Smooth muscle cell (in vitro differentiated cells): ENCODE measurements at regions not wholly inside any gene's neighbourhood (a gene's known extent, or its start where the extent isn't known, plus 50 kb on each side); places are given as distances from the start of the nearest gene placed in this dataset.

Experiments
- DNase-seq: peaks from one replicate; lab custom pipeline; 2025; ENCODE audit not compliant: unreplicated experiment; lab: John Stamatoyannopoulos, UW
- H2AFZ ChIP-seq: fragments of 200-600 bp; sonication (generic); 2 replicates; pipeline ENCODE4 v1.6.0; 2016; ENCODE audit warnings: antibody characterized with exemption, low read depth, mild to moderate bottlenecking
- H3F3A ChIP-seq: fragments of 200-600 bp; sonication (generic); 2 replicates; pipeline ENCODE4 v1.6.0; 2017; ENCODE audit warnings: antibody characterized with exemption, low read depth
- H3K27ac ChIP-seq: fragments of 200-600 bp; sonication (generic); 2 replicates; pipeline ENCODE4 v1.5.1; 2016; ENCODE audit warnings: low read depth, mild to moderate bottlenecking
- H3K27me3 ChIP-seq: fragments of 200-600 bp; sonication (generic); 2 replicates; pipeline ENCODE4 v1.6.1; 2016; ENCODE audit warnings: low read depth, mild to moderate bottlenecking
- H3K36me3 ChIP-seq: fragments of 200-600 bp; sonication (generic); 2 replicates; pipeline ENCODE4 v1.5.1; 2016; ENCODE audit warnings: low read depth
- H3K4me1 ChIP-seq: fragments of 200-600 bp; sonication (generic); 2 replicates; pipeline ENCODE4 v1.5.1; 2016; ENCODE audit warnings: low read depth
- H3K4me2 ChIP-seq: fragments of 200-600 bp; sonication (generic); 2 replicates; pipeline ENCODE4 v1.6.0; 2016; ENCODE audit warnings: mild to moderate bottlenecking
- H3K4me3 ChIP-seq: fragments of 200-600 bp; sonication (generic); 2 replicates; pipeline ENCODE4 v1.5.1; 2016; ENCODE audit warnings: mild to moderate bottlenecking
- H3K79me2 ChIP-seq: fragments of 200-600 bp; sonication (generic); 2 replicates; pipeline ENCODE4 v1.6.0; 2016; ENCODE audit warnings: low read depth, mild to moderate bottlenecking
- H3K9ac ChIP-seq: fragments of 200-600 bp; sonication (generic); 2 replicates; pipeline ENCODE4 v1.6.0; 2016; ENCODE audit warnings: low read depth
- H3K9me3 ChIP-seq: fragments of 200-600 bp; sonication (generic); replicated peaks from 2 replicates; pipeline ENCODE4 v1.5.1; 2016; ENCODE audit warnings: low read depth
- H4K20me1 ChIP-seq: fragments of 200-600 bp; sonication (generic); 2 replicates; pipeline ENCODE4 v1.6.0; 2016; ENCODE audit warnings: low read depth
- CTCF ChIP-seq: fragments of 200-600 bp; sonication (generic); IDR thresholded peaks from 2 replicates; pipeline ENCODE4 v1.5.1; 2017; ENCODE audit warnings: borderline replicate concordance, mild to moderate bottlenecking, antibody characterized with exemption; ENCODE audit not compliant: insufficient read depth, poor library complexity, severe bottlenecking
- whole genome bisulfite sequencing: methylation state at CpG from one replicate; pipeline ENCODE4 v1.1.7; 2016; ENCODE audit warnings: low lambda C conversion rate; 5-methylcytosine and 5-hydroxymethylcytosine counted together

GRCh38 chr4:36523182-36523581, 241.8 kb downstream of the DTHD1 start:
- no peak for TF ChIP-seq CTCF
- Histone ChIP-seq H3K79me2 (no peaks in the 10 kb centered on the region), H3K27me3 (no peaks in the 10 kb centered on the region), H4K20me1 (no peaks in the 10 kb centered on the region), H2AFZ (no peak overlapping the region), H3K36me3 (no peaks in the 10 kb centered on the region), H3K27ac (no peak overlapping the region), H3F3A (no peaks in the 10 kb centered on the region), H3K9ac (no peak overlapping the region), H3K4me2 (no peak overlapping the region), H3K9me3 (peaks cover 4% of the 10 kb centered on the region), H3K4me3 (no peak overlapping the region), H3K4me1 (no peaks in the 10 kb centered on the region)
- no peak for DNase-seq

DNA sequence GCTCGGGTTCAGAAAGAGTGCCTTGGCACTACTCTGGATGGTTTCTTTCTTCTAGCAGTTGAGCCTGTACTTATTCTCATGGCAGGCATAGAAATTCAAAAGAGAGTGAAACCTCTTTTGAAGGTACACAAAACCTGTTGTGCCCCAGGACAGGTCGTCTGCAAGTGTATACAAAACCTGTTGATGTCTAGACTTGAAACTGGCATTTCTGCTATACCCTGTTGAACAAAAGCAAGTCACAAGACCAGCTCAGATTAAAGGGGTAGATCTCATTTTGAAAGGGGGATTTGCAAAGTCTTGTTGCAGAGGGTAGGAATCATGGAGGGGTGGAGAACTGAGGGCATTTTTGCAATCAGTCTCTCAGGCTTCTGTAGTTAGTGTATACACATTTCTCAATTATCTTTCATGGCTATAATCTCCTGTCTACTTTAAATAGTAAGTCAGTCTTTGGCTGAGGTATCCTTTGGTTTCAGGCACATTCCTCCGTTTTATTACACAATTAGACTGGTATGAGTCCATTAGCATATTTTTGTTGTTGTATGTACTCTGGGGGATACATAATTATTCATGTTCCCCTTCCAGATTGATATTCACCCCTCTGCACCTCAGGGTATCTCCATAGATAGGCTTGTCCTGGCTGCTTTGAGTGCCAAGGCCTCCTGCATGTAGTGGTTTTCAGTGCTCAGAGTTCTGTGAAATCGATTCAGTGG, 251.4 kb downstream of the DTHD1 start:
- WGBS: 72% methylated on average over 4 of the region's 4 CpGs
- H3K27ac ChIP-seq: no peak overlapping the region
- no peak for TF ChIP-seq CTCF
- H3K27me3 ChIP-seq: no peaks in the 10 kb centered on the region
- no peaks in the 10 kb centered on the region for H3K79me2 ChIP-seq
- peaks cover 7% of the 10 kb centered on the region for H3K9me3 ChIP-seq
- no peak for DNase-seq
- H3K4me3 ChIP-seq: no peak overlapping the region
- H3K4me2 ChIP-seq: no peak overlapping the region
- H2AFZ ChIP-seq: no peak overlapping the region
- no peaks in the 10 kb centered on the region for H3K4me1 ChIP-seq
- H3K36me3 ChIP-seq: no peaks in the 10 kb centered on the region
- H4K20me1 ChIP-seq: no peaks in the 10 kb centered on the region
- H3K9ac ChIP-seq: no peak overlapping the region
- no peaks in the 10 kb centered on the region for H3F3A ChIP-seq

- H3K27ac ChIP-seq: no peak overlapping the region
- no peak for TF ChIP-seq CTCF
Observed at GRCh38 chr4:36533944-36534343, 252.5 kb downstream of the DTHD1 start.

GRCh38 chr4:36547383-36547782, 266.0 kb downstream of the DTHD1 start:
- no peaks in the 10 kb centered on the region for H4K20me1 ChIP-seq
- H3K9me3 ChIP-seq: no peaks in the 10 kb centered on the region
- H3K79me2 ChIP-seq: no peaks in the 10 kb centered on the region
- no peak overlapping the region for H3K27ac ChIP-seq
- no peak overlapping the region for H2AFZ ChIP-seq
- H3K36me3 ChIP-seq: no peaks in the 10 kb centered on the region
- H3K4me2 ChIP-seq: no peak overlapping the region
- H3K4me1 ChIP-seq: peaks cover 11% of the 10 kb centered on the region
- H3K9ac ChIP-seq: no peak overlapping the region
- TF ChIP-seq CTCF: no peak
- H3F3A ChIP-seq: no peaks in the 10 kb centered on the region
- WGBS: 100% methylated on average over 1 of the region's 1 CpG
- no peak for DNase-seq
- H3K27me3 ChIP-seq: no peaks in the 10 kb centered on the region
- H3K4me3 ChIP-seq: no peak overlapping the region

More at GRCh38 chr4:36533944-36534343, 252.5 kb downstream of the DTHD1 start:
- Histone ChIP-seq H3K9me3 (no peaks in the 10 kb centered on the region), H3K4me3 (no peak overlapping the region), H3F3A (no peaks in the 10 kb centered on the region), H3K4me1 (no peaks in the 10 kb centered on the region), H3K27me3 (no peaks in the 10 kb centered on the region), H3K9ac (no peak overlapping the region), H3K79me2 (no peaks in the 10 kb centered on the region), H2AFZ (no peak overlapping the region), H4K20me1 (no peaks in the 10 kb centered on the region), H3K36me3 (no peaks in the 10 kb centered on the region), H3K4me2 (no peak overlapping the region)
- DNase-seq: no peak
- WGBS: 91% methylated on average over 1 of the region's 1 CpG
